ENCODE measurements at regions not wholly inside any gene's neighbourhood (a gene's known extent, or its start where the extent isn't known, plus 50 kb on each side); places are given as distances from the start of the nearest gene placed in this dataset.

GRCh38 chr1:216944864-216945510, 221.8 kb upstream of the ESRRG start:
- H3K27ac ChIP-seq (ENCODE audit: insufficient read depth, low read length) = no peak overlapping the region
- no peak overlapping the region for H2AK5ac ChIP-seq (ENCODE audit: low read depth, low read length)
- no peaks in the 10 kb centered on the region for H3K9me1 ChIP-seq (ENCODE audit: insufficient read depth, low read length)
- WGBS, 2 experiments (ENCODE audit: extremely low coverage in 2 of 2, insufficient read length in 1 of 2) = no CpG with 5 or more reads among the region's 4 CpGs
- no peaks in the 10 kb centered on the region for H3K79me1 ChIP-seq (ENCODE audit: low read depth in 1 of 2, low read length in 2 of 2)
- H3K14ac ChIP-seq (replicated peaks; ENCODE audit: low read depth, low read length) = no peak overlapping the region
- no peak overlapping the region for H2BK15ac ChIP-seq (ENCODE audit: low read depth, low read length)
- ChIA-PET POLR2A (ENCODE audit: unreplicated experiment) (no interaction called here), CTCF (interaction anchor here (1.4 kb wide), 1 partner anchor 52 kb away, joined by 3 read pairs; no protein-coding TSS in a partner anchor)
- H4K5ac ChIP-seq (ENCODE audit: low read depth, low read length) = no peak overlapping the region
- H2AFZ ChIP-seq (replicated peaks; ENCODE audit: low read length, poor library complexity) = no peak overlapping the region
- H4K8ac ChIP-seq (ENCODE audit: low read depth in 2 of 2, low read length in 2 of 2) = no peak overlapping the region
- no peak for DNase-seq
- H3K4me1 ChIP-seq (ENCODE audit: control insufficient read depth, insufficient read depth, low read length) = no peaks in the 10 kb centered on the region
- H3K23ac ChIP-seq (ENCODE audit: low read depth, low read length) = no peak overlapping the region
- no peaks in the 10 kb centered on the region for H3K27me3 ChIP-seq (ENCODE audit: control insufficient read depth, insufficient read depth, low read length)
- no peak for TF ChIP-seq CTCF (conservative IDR thresholded peaks at IDR 0.05; ENCODE audit: low read depth, low read length)
- no peak for TF ChIP-seq USF2 (IDR thresholded peaks at IDR 0.05; ENCODE audit: low read depth, low read length)
- TF ChIP-seq MAFK (IDR thresholded peaks at IDR 0.05; ENCODE audit: low read depth, low read length) = no peak
- no peak for TF ChIP-seq SMC3 (IDR thresholded peaks at IDR 0.05; ENCODE audit: low read depth, low read length)
- TF ChIP-seq CEBPB (IDR thresholded peaks at IDR 0.05; ENCODE audit: low read depth, low read length) = no peak
- no peak for TF ChIP-seq MXI1 (IDR thresholded peaks at IDR 0.05; ENCODE audit: borderline replicate concordance, low read depth, low read length)
- TF ChIP-seq RAD21 (IDR thresholded peaks at IDR 0.05; ENCODE audit: low read length) = no peak
- no peak for TF ChIP-seq RFX5 (IDR thresholded peaks at IDR 0.05; ENCODE audit: low read depth, low read length)
- no peak for TF ChIP-seq RCOR1 (IDR thresholded peaks at IDR 0.05; ENCODE audit: insufficient replicate concordance, low read length)
- no peak for TF ChIP-seq FOS (IDR thresholded peaks at IDR 0.05; ENCODE audit: low read depth, low read length)
- TF ChIP-seq NFE2L2 (IDR thresholded peaks at IDR 0.05; ENCODE audit: low read depth, low read length) = no peak
- TF ChIP-seq POLR2A (IDR thresholded peaks at IDR 0.05; ENCODE audit: low read depth, low read length) = no peak
- H3K36me3 ChIP-seq (ENCODE audit: control insufficient read depth, insufficient read depth, low read length) = no peaks in the 10 kb centered on the region
- dilution Hi-C loops (cut with HindIII; ENCODE audit: low sequenced_read_pairs, unreplicated experiment) = no loop called here
- no peak for ATAC-seq (ENCODE audit: low read depth)
- no peak overlapping the region for H3K56ac ChIP-seq (ENCODE audit: extremely low read depth, insufficient read depth, low read length)
- no peak overlapping the region for H3K9ac ChIP-seq (ENCODE audit: low read depth, low read length)
- H2AK9ac ChIP-seq (replicated peaks; ENCODE audit: low read depth, low read length, poor library complexity) = no peak overlapping the region
- no TSS peak for BruUV-seq (replicated peaks)
- H3K4me3 ChIP-seq (ENCODE audit: insufficient read depth, low read depth, low read length) = no peak overlapping the region
- H3K4me2 ChIP-seq (ENCODE audit: low read depth, low read length) = no peak overlapping the region
- in situ Hi-C loops (cut with MboI; ENCODE audit: low sequenced_read_pairs) = no loop called here
- H3K18ac ChIP-seq (ENCODE audit: low read depth, low read length) = no peak overlapping the region
- no peaks in the 10 kb centered on the region for H3K9me3 ChIP-seq (ENCODE audit: control insufficient read depth, insufficient read depth, low read length)
- H2BK20ac ChIP-seq (ENCODE audit: low read depth, low read length) = no peak overlapping the region
- H4K91ac ChIP-seq (ENCODE audit: insufficient read depth, low read depth, low read length) = no peak overlapping the region
- intact Hi-C loops (cut with micrococcal nuclease) = no loop called here
- H2BK5ac ChIP-seq (ENCODE audit: low read depth, low read length, poor library complexity, severe bottlenecking) = no peak overlapping the region
- no peak overlapping the region for H2BK120ac ChIP-seq (ENCODE audit: low read depth, low read length)
- no peak overlapping the region for H3K4ac ChIP-seq (ENCODE audit: low read depth, low read length)
- no peaks in the 10 kb centered on the region for H4K20me1 ChIP-seq (ENCODE audit: insufficient read depth, low read length)

Measured in IMR-90 (cell line).